Left hindlimb (tissue), 1 donor: ENCODE measurements at regions not wholly inside any gene's neighbourhood (a gene's known extent, or its start where the extent isn't known, plus 50 kb on each side); places are given as distances from the start of the nearest gene placed in this dataset.
A peak's percentile ranks its signal among the peaks of the same experiment; 100 is the strongest.
"Not testable (repeated sequence)": the region's sequence is repeated elsewhere in the genome, so short reads cannot be mapped to it uniquely, and the experiment has no call there.

Experiments
- DNase-seq: peaks from one replicate; pipeline ENCODE4 v3.0.0-alpha.2; 2018

DNA sequence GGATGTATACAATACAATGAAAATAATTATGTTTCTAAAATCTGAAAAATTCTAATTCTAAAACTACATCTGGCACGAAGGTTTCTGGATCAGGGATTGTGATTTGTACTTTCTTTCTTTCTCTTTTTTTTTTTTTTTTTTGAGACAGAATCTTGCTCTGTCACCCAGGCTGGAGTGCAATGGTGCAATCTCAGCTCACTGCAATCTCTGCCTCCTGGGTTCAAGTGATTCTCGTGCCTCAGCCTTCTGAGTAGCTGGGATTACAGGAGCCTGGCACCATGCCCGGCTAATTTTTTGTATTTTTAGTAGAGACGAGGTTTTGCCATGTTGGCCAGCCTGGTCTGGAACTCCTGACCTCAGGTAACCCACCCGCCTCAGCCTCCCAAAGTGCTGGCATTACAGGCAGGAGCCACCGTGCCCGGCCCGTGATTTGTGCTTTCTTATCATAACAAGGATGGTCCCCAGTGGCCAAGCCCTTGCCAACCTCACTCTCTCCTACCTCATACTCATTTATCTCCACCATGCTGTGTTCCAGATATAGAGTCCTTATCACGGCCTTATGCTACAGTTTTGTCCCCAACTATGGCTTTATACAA, 279.9 kb downstream of the QDPR start:
- not testable (repeated sequence) for DNase-seq

- no peak for DNase-seq
These were observed 281.2 kb downstream of the QDPR start for GRCh38 chr4:17230727-17231126.

GRCh38 chr4:17220816-17221215, 291.1 kb downstream of the QDPR start:
- DNase-seq, result no peak

- DNase-seq, result no peak
These were observed 293.1 kb downstream of the QDPR start for GRCh38 chr4:17218786-17219185.

DNA sequence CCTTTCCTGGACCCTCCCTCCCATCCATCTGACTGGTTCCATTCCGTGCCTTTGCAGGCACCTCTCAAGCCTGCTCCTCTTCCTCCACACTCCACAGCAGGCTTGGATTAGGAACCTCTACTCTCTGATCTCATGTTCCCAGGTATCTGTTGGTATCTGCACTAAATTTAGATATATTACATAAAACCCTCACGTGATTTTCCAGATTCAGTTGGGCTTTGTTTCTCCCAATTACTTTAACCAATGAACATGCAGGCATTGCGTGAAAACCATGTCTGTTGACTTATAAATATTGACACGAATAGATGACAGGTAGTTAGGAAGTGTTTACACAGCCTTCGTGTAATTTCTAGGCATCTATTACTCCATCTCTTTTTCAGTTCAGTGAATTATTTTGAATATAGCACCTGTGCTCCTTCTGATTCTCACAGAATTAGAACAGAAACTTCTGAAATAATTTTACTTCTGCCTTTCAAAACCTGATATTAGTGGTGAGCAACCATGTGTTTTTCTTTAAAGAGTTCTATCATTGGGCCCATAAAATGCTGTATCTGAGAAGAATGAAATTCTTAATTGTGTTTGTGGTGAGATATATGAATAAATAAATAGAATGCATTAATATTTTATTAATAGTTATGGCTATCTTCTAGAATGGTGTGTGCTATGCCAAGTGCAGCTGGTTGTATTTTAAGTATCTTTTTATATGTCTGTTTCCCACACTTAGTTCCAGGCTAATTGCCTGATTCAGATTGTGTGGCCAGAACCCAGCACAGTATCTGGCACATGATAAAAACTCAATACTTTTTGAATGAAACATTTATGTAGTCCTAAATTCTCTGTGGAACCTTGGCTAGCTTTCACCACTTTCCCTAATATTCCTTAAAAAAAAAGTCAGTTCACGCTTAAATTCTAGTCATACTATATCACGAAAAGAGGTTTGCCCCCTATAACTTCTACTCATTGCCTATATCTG, 304.8 kb downstream of the QDPR start:
- DNase-seq, result no peak

- DNase-seq, result no peak
These were observed 306.5 kb upstream of the LDB2 start for GRCh38 chr4:17204908-17205307.

GRCh38 chr4:17203797-17204196, 305.4 kb upstream of the LDB2 start:
- no peak for DNase-seq

DNA sequence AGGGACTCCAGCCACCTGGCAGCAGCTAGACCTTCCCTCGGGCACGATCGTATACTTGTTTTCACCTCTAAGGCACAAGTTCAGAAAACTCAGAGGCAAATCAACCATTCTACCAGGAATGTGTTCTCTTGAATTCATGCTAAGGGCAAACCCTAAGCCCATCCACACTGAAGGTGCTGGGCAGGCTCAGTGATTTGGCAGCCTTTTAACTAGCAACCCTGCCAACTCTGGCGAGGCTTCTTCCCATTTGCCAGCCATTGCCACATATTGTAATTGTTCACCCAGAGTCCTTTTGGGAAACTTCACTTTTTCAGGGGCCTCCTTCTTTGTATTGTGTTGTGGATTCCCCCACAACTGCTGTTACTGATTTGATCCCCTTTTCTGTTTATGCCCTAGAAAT, 298.6 kb upstream of the LDB2 start:
- no peak for DNase-seq

GRCh38 chr4:17195461-17196275, 297.2 kb upstream of the LDB2 start:
- DNase-seq, result no peak

DNA sequence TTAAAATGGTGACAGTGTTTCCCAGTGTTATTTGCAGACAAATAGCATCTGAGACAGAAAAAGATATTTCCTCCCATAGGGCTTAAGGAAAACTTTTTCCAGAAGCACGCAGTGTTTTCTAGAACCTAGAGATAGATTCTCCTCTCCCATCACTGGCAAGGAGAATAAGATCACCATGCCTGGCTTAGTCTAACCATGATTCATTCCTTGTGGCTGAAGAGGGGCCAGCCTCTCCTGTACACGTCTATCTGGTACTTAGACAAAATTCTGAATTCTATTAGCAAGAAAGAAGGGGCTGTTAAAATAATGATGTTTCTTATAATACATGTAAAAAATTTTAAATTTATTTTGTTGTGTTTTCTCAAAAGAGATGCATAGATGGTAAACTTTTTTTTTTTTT, 296.1 kb upstream of the LDB2 start:
- no peak for DNase-seq

DNA sequence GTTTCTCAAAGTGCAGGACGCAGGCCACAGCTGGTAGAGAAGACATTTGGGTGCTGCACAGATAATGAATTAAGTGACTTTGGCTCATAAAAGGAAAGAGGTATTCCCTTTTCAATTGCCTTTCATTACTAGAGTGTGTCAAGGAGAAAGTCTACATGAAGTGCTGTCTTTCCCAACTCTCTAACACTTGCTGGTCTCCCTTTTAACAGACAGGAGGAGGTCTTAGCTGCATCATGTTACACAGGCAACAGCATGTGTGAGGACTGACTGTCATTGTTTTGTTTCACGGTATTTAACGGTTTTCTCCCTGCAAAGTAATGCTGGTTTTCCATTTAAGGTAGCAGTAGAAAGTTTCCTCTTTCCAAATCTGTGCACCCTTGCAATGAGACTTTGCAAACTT, 291.3 kb upstream of the LDB2 start:
- no peak for DNase-seq

- peak; percentile 63 for DNase-seq
These were observed 290.9 kb upstream of the LDB2 start for GRCh38 chr4:17189401-17189720.

- peak; percentile 60 for DNase-seq
These were observed 290.3 kb upstream of the LDB2 start for GRCh38 chr4:17188547-17189400.

DNA sequence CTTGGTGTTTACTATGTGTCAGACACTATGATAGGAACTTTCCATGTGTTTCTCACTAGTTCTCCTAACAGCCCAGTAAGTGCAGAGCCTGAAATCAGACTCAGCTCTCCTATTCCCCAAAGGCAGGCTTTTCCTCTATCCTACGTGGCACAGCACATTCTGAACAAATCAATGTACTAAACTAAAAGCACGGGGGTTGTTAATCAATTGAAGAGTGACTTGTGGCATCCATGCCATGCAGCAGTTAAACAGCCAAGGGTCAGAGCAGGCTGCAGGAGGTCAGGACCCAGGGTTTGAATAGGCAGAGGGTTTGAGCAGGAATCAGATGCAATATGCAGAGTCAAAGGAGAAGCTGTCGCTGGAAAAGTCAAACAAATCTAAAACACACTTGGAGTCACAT, 289.7 kb upstream of the LDB2 start:
- DNase-seq, result peak; percentile 40

DNA sequence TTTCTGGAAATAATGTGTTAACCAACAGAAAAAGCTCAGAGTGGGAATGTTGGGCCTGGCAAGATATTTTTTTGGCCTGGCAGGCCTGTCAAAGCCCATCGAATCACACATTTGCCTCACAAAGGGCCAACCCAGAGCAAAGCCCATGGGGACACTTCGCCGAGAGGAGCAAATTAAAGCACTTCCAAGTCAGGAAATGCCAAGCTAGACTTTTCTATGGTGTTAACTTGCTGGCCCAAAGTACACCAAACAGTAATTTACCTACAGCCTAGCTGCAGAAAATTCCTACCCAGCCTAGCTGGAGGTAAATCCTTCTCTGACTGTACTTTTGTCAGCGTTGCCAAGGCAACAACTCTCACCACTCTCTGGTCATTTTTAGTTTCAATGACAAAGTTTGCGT, 288.6 kb upstream of the LDB2 start:
- peak; percentile 69 for DNase-seq

DNA sequence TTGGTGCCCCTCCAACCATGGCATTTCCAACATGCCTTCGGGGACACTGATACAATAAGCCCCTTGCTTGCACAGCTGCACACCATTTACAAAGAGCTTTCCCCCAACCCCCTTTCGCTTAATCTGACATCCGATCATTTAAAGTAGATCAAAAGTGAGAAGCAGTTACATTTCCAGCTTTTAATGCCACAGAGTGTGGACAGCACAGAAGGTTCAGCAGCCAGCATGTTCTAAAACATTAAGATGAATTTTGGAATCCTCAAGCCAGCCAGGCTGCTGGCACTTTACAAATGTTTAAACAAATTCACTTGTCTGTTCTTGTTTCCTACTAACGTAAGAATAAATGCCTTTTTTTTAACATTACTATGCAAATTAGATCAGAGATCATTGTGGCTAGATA, 284.4 kb upstream of the LDB2 start:
- DNase-seq, result no peak

GRCh38 chr4:17174751-17175150, 276.3 kb upstream of the LDB2 start:
- DNase-seq, result no peak

DNA sequence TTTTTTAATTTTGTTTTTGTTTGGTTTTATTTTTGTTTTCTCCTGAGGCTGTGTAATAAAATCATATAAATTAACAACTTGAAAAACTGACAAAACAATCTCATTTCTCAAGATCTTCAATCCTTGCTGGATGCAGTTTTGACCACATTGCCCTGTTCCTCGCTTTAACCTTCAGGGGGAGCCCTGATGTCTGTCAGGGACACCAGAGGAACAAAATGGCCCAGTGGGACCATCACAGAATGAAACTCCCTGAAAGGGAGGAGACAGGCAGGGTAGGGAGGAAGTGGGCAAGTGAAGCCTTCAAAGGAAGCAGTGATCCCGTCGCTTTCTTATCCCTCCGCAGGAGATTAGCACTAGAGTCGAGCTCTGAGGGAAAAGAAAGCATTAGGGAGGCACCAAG, 274.9 kb upstream of the LDB2 start:
- no peak for DNase-seq

DNA sequence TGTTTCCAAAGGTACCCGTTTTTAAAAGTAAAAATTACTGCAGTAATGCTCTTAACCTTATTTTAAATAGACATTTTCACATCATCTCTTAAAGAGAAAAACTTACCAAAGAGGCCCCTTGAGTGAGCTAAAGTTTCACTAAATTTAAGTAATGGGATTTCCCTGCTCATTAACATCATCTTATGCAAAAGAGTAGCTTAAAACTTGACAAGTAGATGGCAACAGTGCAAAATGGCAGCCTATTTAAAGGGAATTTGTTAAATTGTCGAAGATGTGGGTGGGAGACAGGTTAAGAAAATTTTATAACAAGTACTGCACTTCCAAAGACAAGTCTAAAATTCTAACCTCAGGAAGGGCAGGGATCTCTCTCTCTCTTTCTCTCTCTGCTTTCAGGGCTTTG, 271.7 kb upstream of the LDB2 start:
- no peak for DNase-seq

- no peak for DNase-seq
These were observed 271.3 kb upstream of the LDB2 start for GRCh38 chr4:17169699-17170098.

DNA sequence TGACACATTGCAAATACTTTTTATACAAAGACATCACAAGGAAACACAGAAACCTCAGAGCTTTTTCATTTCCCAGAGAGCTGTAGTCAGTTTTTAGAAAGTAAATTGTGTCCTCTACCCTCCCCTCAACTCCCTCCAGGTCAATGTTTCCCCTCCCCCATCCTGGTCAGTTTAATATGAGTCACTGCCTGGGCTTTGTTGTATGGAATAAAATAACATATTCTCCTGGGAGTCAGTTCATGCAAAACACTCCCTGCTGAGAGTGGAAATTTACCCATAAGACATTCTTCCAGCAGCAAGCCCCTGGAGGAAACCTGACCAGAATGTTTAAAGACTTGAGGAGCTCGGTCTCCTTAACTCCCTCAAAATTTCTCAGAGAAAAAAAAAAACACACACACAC, 270.1 kb upstream of the LDB2 start:
- DNase-seq, result no peak

DNA sequence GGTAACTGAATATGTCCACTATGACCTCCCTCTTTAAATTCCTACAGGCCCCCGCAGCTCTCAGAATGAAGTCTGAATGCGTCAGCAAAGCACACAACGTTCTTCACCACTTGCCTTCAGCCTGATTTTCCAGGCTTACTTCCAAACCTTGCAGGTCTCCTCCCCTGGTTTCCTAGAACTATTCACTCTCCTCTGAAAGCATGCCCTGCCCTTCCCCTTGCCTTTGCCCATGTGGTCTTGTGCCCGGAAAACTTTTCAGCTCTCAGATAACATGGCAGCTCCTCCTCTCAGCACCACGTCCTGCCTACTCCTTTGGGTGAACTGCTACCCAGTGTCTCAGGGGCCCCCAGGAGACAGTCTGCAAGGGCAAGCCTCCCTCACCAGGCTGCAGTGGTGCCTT, 268.5 kb upstream of the LDB2 start:
- DNase-seq, result peak; percentile 59

GRCh38 chr4:17165286-17165685, 266.8 kb upstream of the LDB2 start:
- no peak for DNase-seq
